ENCODE measurements at regions not wholly inside any gene's neighbourhood (a gene's known extent, or its start where the extent isn't known, plus 50 kb on each side); places are given as distances from the start of the nearest gene placed in this dataset.

DNA sequence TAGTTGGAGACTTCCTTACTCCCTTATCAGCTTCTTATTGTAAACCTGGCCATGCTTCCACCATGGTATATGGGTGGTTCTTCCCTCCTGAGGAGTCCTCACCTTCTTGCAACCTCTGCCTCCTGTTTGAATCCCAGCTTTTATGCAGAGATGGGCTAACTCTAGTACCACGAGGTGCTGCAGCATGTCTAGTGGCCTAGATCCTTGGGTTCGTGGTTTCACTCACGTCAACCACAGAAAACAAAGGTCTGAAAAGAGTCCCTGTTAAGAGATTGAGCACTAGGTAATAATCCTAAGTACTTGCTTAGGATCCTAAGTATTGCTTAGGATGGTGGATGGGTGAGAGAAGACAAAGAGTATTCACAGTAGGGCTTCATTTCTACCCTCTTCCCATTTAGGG is 133.7 kb downstream of the FCRL5 start:
- TF ChIP-seq ZFX (IDR thresholded peaks at IDR 0.05; ENCODE audit: borderline replicate concordance), result no peak
- TF ChIP-seq, protein P1, sequence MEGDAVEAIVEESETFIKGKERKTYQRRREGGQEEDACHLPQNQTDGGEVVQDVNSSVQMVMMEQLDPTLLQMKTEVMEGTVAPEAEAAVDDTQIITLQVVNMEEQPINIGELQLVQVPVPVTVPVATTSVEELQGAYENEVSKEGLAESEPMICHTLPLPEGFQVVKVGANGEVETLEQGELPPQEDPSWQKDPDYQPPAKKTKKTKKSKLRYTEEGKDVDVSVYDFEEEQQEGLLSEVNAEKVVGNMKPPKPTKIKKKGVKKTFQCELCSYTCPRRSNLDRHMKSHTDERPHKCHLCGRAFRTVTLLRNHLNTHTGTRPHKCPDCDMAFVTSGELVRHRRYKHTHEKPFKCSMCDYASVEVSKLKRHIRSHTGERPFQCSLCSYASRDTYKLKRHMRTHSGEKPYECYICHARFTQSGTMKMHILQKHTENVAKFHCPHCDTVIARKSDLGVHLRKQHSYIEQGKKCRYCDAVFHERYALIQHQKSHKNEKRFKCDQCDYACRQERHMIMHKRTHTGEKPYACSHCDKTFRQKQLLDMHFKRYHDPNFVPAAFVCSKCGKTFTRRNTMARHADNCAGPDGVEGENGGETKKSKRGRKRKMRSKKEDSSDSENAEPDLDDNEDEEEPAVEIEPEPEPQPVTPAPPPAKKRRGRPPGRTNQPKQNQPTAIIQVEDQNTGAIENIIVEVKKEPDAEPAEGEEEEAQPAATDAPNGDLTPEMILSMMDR (IDR thresholded peaks at IDR 0.05), result no peak
- H3K27ac ChIP-seq, result no peak overlapping the region

DNA sequence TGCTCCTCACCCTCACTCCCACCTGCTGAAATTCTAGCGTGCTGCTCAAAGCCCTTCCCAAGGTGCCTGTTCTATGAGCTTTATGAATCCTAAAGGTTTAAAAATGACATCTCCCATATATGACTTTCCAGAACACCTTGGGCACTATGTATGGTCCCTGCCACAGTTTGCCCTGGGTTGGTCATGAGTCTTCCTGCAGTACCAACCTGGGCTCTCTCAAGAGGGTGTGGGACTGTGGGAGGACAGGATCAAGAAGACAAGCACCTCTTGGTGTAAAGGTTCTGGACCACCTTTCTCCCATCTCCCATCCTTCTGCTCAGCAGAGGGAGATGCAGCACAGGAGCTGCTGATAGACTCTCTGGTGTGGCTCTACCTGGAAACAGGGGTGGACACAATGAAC is 134.1 kb downstream of the FCRL5 start:
- TF ChIP-seq ZFX (IDR thresholded peaks at IDR 0.05; ENCODE audit: borderline replicate concordance), result no peak
- TF ChIP-seq, protein P1 (IDR thresholded peaks at IDR 0.05), result no peak
- no peak overlapping the region for H3K27ac ChIP-seq

DNA sequence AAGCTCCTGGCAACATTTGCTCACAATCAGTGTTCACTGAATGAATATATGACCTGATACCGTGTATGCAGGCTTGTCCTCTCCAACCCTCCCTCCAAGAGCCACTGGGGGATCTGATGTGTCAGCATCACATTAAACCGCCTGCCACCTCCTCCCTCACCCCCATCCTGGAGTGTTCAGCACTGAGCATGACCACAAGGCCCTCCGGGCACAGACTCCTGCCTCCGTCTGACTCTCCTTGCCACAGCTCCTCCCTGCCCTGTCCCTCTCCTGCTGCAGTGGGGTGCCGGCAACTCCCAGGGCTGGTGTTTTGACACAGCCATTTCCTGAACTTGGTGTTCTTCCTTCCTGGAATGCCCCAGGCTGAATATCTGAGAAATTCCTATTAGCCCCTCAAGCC is 136.7 kb downstream of the FCRL5 start:
- H3K27ac ChIP-seq, result no peak overlapping the region
- TF ChIP-seq, protein P1 (IDR thresholded peaks at IDR 0.05), result no peak
- TF ChIP-seq ZFX (IDR thresholded peaks at IDR 0.05; ENCODE audit: borderline replicate concordance), result no peak

DNA sequence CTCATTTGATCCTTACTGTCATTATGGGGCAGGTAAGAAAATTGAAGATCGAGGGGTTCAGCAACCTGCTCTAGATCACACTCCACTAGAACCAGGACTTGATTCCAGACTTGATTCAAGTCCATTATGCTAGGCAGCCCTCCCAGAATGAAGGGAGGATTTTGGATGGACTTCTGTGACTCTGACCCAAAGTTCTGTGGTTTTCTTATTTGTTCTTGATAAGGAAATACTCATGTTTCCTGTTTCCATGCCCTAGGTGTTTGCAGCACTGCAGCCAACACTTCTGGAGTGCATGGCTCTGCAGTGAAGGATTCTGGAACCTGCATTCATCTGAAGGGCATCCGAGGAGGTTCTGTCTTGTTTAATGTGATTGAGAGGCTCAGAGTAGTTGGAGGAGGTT is 140.0 kb downstream of the FCRL5 start:
- TF ChIP-seq ZFX (IDR thresholded peaks at IDR 0.05; ENCODE audit: borderline replicate concordance), result no peak
- TF ChIP-seq, protein P1 (IDR thresholded peaks at IDR 0.05), result no peak
- H3K27ac ChIP-seq, result no peak overlapping the region

DNA sequence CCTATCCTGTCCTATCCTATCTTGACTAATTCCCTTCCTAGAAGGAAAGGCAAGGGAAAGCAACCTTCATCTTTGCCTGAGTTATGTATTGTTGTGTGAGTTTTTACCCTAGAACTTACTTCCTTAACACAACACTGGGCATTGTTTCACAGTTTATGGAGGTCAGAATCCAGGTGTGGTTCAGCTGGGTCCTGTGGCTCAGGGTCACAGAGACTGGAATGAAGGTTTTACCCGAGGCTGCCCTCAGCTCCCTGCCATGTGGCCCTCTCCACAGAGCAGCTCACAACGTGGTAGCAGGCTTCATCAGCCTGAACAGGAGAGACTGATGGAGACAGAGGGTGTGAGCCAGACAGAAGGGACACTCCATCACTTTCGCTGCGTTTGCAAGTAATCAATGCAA is 140.5 kb downstream of the FCRL5 start:
- H3K27ac ChIP-seq, result no peak overlapping the region
- no peak for TF ChIP-seq ZFX (IDR thresholded peaks at IDR 0.05; ENCODE audit: borderline replicate concordance)
- TF ChIP-seq, protein P1 (IDR thresholded peaks at IDR 0.05), result no peak

DNA sequence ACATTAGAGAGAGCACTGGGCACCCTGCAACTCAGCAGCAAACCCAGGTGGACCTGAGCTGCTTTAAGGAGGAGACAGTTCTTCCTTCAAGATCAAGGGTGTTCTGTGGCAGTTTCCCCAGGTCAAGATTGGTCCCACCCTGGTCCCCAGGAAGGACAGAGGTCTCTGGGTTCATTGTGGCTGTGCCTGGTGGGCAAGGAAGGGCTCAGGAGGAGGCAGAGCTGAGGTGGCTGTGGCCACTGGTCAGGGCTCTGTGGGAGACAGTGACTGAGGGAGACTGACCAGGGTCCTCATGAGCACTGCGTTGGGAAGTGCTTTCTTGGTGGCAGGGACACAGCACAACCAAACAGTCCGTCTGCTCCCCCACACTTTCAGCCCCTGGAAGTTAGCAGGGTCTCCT is 141.3 kb downstream of the FCRL5 start:
- no peak overlapping the region for H3K27ac ChIP-seq

DNA sequence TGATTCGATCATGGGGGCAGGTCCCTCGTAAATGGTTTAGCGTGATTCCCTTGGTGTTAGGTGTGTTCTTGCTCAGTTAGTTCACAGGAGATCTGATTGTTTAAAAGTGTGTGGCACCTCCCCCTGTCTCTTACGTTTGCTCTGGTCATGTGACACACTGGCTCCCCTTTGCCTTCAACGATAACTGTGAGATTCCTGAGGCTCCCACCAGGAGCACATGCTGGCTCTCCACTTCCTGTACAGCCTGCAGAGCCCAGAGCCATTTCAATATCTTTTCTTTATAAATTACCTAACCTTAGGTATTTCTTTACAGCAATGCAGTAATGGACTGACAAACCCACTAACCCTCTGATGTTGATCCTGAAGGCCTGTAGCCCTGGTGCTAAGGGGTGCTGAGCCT is 141.9 kb downstream of the FCRL5 start:
- TF ChIP-seq ZFX (IDR thresholded peaks at IDR 0.05; ENCODE audit: borderline replicate concordance), result no peak
- TF ChIP-seq, protein P1 (IDR thresholded peaks at IDR 0.05), result no peak
- H3K27ac ChIP-seq, result no peak overlapping the region

More for the DNA sequence above, 141.3 kb downstream of the FCRL5 start:
- TF ChIP-seq, protein P1 (IDR thresholded peaks at IDR 0.05), result no peak
- no peak for TF ChIP-seq ZFX (IDR thresholded peaks at IDR 0.05; ENCODE audit: borderline replicate concordance)

Measured in 22Rv1 (cell line).